NB4 (cell line): ENCODE measurements at regions not wholly inside any gene's neighbourhood (a gene's known extent, or its start where the extent isn't known, plus 50 kb on each side); places are given as distances from the start of the nearest gene placed in this dataset.

Source experiments
- POLR2A ChIP-seq: IDR thresholded peaks from 2 replicates; pipeline ENCODE4 v1.6.1; 2011; ENCODE audit warnings: mild to moderate bottlenecking; ENCODE audit not compliant: insufficient read length; ENCODE audit errors: extremely low read depth
- TF ChIP-seq, protein P1 (sequence below): IDR thresholded peaks from one replicate; pipeline ENCODE4 v1.5.1; 2012; ENCODE audit warnings: low read depth, low read length

DNA sequence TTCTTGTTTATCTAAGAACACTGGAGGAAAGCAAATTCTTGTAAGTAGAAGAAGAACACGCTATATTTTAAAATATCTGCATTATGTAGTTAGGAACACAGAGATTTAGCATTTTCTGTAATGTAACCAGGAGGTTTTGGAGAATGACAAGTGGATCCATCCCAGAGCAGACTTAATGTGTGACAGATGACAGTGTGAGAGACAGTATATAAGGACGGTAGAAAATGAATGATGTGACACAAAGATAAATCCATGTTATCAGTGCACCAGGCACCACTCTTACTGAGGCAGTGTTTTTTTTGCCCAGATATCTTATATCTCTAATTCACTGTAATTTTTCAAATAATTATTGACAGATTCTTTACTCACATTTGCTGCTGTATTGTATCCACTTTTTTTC, 239.0 kb upstream of the KCNN2 start:
- TF ChIP-seq, protein P1, sequence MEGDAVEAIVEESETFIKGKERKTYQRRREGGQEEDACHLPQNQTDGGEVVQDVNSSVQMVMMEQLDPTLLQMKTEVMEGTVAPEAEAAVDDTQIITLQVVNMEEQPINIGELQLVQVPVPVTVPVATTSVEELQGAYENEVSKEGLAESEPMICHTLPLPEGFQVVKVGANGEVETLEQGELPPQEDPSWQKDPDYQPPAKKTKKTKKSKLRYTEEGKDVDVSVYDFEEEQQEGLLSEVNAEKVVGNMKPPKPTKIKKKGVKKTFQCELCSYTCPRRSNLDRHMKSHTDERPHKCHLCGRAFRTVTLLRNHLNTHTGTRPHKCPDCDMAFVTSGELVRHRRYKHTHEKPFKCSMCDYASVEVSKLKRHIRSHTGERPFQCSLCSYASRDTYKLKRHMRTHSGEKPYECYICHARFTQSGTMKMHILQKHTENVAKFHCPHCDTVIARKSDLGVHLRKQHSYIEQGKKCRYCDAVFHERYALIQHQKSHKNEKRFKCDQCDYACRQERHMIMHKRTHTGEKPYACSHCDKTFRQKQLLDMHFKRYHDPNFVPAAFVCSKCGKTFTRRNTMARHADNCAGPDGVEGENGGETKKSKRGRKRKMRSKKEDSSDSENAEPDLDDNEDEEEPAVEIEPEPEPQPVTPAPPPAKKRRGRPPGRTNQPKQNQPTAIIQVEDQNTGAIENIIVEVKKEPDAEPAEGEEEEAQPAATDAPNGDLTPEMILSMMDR, result no peak
- TF ChIP-seq POLR2A, result no peak
